WTC11 (cell line): ENCODE measurements at regions not wholly inside any gene's neighbourhood (a gene's known extent, or its start where the extent isn't known, plus 50 kb on each side); places are given as distances from the start of the nearest gene placed in this dataset.

Experiments used
- ATAC-seq: fragments of 200-7000 bp; cut with Tn5 transposase; 2 replicates; pipeline ENCODE4 v1.10.0; 2021; ENCODE audit warnings: mild to moderate bottlenecking, moderate library complexity
- CTCF ChIA-PET: fragments of 300-600 bp; sonication (Branson Sonifier 250); formaldehyde crosslinking; loops from one replicate; lab custom pipeline; 2021; ENCODE audit warnings: antibody characterized with exemption; lab: Charles Lee
- POLR2A ChIA-PET: fragments of 350-600 bp; sonication (Branson Sonifier 250); formaldehyde crosslinking; loops from one replicate; lab custom pipeline; 2021; ENCODE audit warnings: antibody characterized with exemption; lab: Charles Lee
- DNase-seq: peaks from one replicate; pipeline ENCODE4 v3.0.0; 2021; ENCODE audit warnings: low spot score
- H3K27ac Mint-ChIP-seq: 2 replicates; pipeline ENCODE4 v1.8.0; 2021; ENCODE audit warnings: mixed read lengths
- H3K27me3 Mint-ChIP-seq: 2 replicates; pipeline ENCODE4 v1.8.0; 2021; ENCODE audit warnings: low read depth, mild to moderate bottlenecking, moderate library complexity, mixed read lengths
- H3K36me3 Mint-ChIP-seq: 2 replicates; pipeline ENCODE4 v1.8.0; 2021; ENCODE audit warnings: mixed read lengths
- H3K4me1 Mint-ChIP-seq: 2 replicates; pipeline ENCODE4 v1.8.0; 2022; ENCODE audit warnings: mixed read lengths
- H3K4me3 Mint-ChIP-seq: 2 replicates; pipeline ENCODE4 v1.8.0; 2021; ENCODE audit warnings: mild to moderate bottlenecking, moderate library complexity, mixed read lengths
- H3K9me3 Mint-ChIP-seq: 2 replicates; pipeline ENCODE4 v1.8.0; 2021; ENCODE audit warnings: mixed read lengths
- AFF4 ChIP-seq: sonication (generic); formaldehyde crosslinking; IDR thresholded peaks from 2 replicates; pipeline ENCODE4 v1.8.1; 2023; ENCODE audit warnings: mild to moderate bottlenecking, missing genetic modification reagents, borderline replicate concordance
- ARID4B ChIP-seq: sonication (generic); formaldehyde crosslinking; IDR thresholded peaks from 2 replicates; pipeline ENCODE4 v1.8.0; 2023; ENCODE audit warnings: missing genetic modification reagents, mild to moderate bottlenecking, borderline replicate concordance
- ATF1 ChIP-seq: sonication (generic); formaldehyde crosslinking; IDR thresholded peaks from 2 replicates; pipeline ENCODE4 v1.8.1; 2023; ENCODE audit warnings: mild to moderate bottlenecking, moderate library complexity, missing genetic modification reagents
- CDX4 ChIP-seq: fragments of 250-450 bp; sonication (Bioruptor Pico); IDR thresholded peaks from 2 replicates; pipeline ENCODE4 v1.9.0; 2021; ENCODE audit warnings: moderate library complexity, mild to moderate bottlenecking, inconsistent platforms, borderline replicate concordance
- CREB1 ChIP-seq: sonication (generic); formaldehyde crosslinking; IDR thresholded peaks from 2 replicates; pipeline ENCODE4 v1.8.0; 2023; ENCODE audit warnings: mild to moderate bottlenecking, missing genetic modification reagents
- E2F1 ChIP-seq: sonication (generic); formaldehyde crosslinking; IDR thresholded peaks from 2 replicates; pipeline ENCODE4 v1.8.0; 2022; ENCODE audit warnings: mild to moderate bottlenecking, missing genetic modification reagents
- ERG ChIP-seq: fragments of 250-450 bp; sonication (Bioruptor Pico); IDR thresholded peaks from 2 replicates; pipeline ENCODE4 v1.8.0; 2021; ENCODE audit warnings: mild to moderate bottlenecking
- GTF2I ChIP-seq: fragments of 250-450 bp; sonication (Bioruptor Pico); conservative IDR thresholded peaks from 2 replicates; pipeline ENCODE4 v1.4.0; 2021; ENCODE audit warnings: mild to moderate bottlenecking
- RELA ChIP-seq: sonication (generic); formaldehyde crosslinking; IDR thresholded peaks from 2 replicates; pipeline ENCODE4 v1.8.1; 2022; ENCODE audit warnings: missing genetic modification reagents, mild to moderate bottlenecking, borderline replicate concordance
- SOX15 ChIP-seq: fragments of 250-450 bp; sonication (Bioruptor Pico); IDR thresholded peaks from 2 replicates; pipeline ENCODE4 v1.9.0; 2021; ENCODE audit warnings: mild to moderate bottlenecking
- TEAD1 ChIP-seq: sonication (generic); formaldehyde crosslinking; IDR thresholded peaks from 2 replicates; pipeline ENCODE4 v1.8.0; 2022; ENCODE audit warnings: mild to moderate bottlenecking, missing genetic modification reagents
- ZMAT4 ChIP-seq: fragments of 250-450 bp; sonication (Bioruptor Pico); IDR thresholded peaks from 2 replicates; pipeline ENCODE4 v1.9.0; 2021; ENCODE audit warnings: mild to moderate bottlenecking

GRCh38 chr2:8288206-8288605, 393.6 kb upstream of the ID2 start:
- H3K4me3 Mint-ChIP-seq = no peak overlapping the region
- H3K36me3 Mint-ChIP-seq = no peaks in the 10 kb centered on the region
- DNase-seq = no peak
- peaks cover 16% of the 10 kb centered on the region for H3K9me3 Mint-ChIP-seq
- H3K27me3 Mint-ChIP-seq = no peaks in the 10 kb centered on the region; the same call in 1 of the 2 replicates
- H3K27ac Mint-ChIP-seq = no peak overlapping the region
- H3K4me1 Mint-ChIP-seq = peaks cover 11% of the 10 kb centered on the region
- CTCF ChIA-PET = no interaction called here
- POLR2A ChIA-PET = no interaction called here
- ATAC-seq = no peak
- no peak for TF ChIP-seq ATF1
- no peak for TF ChIP-seq AFF4 (CRISPR knock-in tag)
- no peak for TF ChIP-seq GTF2I (CRISPR knock-in tag)
- no peak for TF ChIP-seq CREB1
- TF ChIP-seq E2F1 = no peak

- Mint-ChIP-seq H3K4me1 (peaks cover 7% of the 10 kb centered on the region), H3K4me3 (no peak overlapping the region), H3K9me3 (peaks cover 23% of the 10 kb centered on the region), H3K27ac (no peak overlapping the region), H3K36me3 (no peaks in the 10 kb centered on the region), H3K27me3 (no peaks in the 10 kb centered on the region; the same call in 1 of the 2 replicates)
- no peak for ATAC-seq
- POLR2A ChIA-PET = no interaction called here
- CTCF ChIA-PET = no interaction called here
- TF ChIP-seq ZMAT4 (CRISPR knock-in tag) (no peak), RELA (CRISPR knock-in tag) (no peak), SOX15 (CRISPR knock-in tag) (no peak), ARID4B (no peak), TEAD1 (CRISPR knock-in tag) (no peak), ERG (no peak), CDX4 (CRISPR knock-in tag) (no peak)
- no peak for DNase-seq
Observed at GRCh38 chr2:8289111-8289510, 392.7 kb upstream of the ID2 start.
